Lower leg skin (tissue), 4 donors: ENCODE measurements at regions not wholly inside any gene's neighbourhood (a gene's known extent, or its start where the extent isn't known, plus 50 kb on each side); places are given as distances from the start of the nearest gene placed in this dataset.

ENCODE experiments used
- DNase-seq, 2 donors: peaks; one replicate each; pipeline ENCODE4 v3.0.0-alpha.2; 2019; ENCODE audit warnings: low spot score in 2 of 2
- H3K4me3 ChIP-seq: fragments of 200-600 bp; sonication (generic); 2 replicates; pipeline ENCODE4 v1.5.1; 2017; ENCODE audit warnings: mild to moderate bottlenecking, low read depth; ENCODE audit not compliant: poor library complexity, severe bottlenecking
- POLR2A ChIP-seq, 2 donors: fragments of 450-650 bp; IDR thresholded peaks; one replicate each; pipeline ENCODE4 v1.6.1; 2016 to 2017; ENCODE audit warnings: antibody characterized with exemption in 2 of 2, mild to moderate bottlenecking in 1 of 2, moderate library complexity in 1 of 2
- WGBS, 2 donors: methylation state at CpG; one replicate each; pipeline ENCODE4 v1.1.5; 2018; 5-methylcytosine and 5-hydroxymethylcytosine counted together
- intact Hi-C: fragments of 100-400 bp; cut with DNase I; formaldehyde crosslinking; loops from one replicate; pipeline ENCODE4 v1.15.0; 2023; ENCODE audit warnings: low total_unique reads
- TF ChIP-seq, protein P1 (sequence below), 3 donors: fragments of 450-650 bp; IDR thresholded peaks; one replicate each; pipeline ENCODE4 v1.5.1; 2016; ENCODE audit warnings: antibody characterized with exemption in 3 of 3, mild to moderate bottlenecking in 3 of 3, moderate library complexity in 2 of 3

DNA sequence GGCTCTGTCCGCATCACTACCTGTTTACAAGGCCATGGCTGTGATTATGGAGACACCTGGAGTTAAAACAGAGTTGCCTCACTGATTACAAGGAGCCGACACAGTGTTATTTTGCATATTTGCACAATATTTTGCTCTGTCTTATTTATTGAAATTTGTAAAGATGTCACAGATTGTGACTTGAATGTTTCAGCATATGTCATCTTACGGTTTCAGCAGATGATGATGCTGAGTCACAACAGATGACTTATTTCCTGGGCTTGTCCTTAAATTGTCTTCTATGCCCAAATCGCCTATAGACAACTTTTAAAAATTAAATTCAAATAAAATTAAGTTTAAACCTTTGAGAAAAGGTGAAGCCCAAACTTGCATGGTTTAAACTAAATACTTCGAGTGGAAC lies 87.1 kb upstream of the INPP4B start:
- no peak for DNase-seq
- no peak for TF ChIP-seq POLR2A (IDR thresholded peaks at IDR 0.05)
- TF ChIP-seq, protein P1, sequence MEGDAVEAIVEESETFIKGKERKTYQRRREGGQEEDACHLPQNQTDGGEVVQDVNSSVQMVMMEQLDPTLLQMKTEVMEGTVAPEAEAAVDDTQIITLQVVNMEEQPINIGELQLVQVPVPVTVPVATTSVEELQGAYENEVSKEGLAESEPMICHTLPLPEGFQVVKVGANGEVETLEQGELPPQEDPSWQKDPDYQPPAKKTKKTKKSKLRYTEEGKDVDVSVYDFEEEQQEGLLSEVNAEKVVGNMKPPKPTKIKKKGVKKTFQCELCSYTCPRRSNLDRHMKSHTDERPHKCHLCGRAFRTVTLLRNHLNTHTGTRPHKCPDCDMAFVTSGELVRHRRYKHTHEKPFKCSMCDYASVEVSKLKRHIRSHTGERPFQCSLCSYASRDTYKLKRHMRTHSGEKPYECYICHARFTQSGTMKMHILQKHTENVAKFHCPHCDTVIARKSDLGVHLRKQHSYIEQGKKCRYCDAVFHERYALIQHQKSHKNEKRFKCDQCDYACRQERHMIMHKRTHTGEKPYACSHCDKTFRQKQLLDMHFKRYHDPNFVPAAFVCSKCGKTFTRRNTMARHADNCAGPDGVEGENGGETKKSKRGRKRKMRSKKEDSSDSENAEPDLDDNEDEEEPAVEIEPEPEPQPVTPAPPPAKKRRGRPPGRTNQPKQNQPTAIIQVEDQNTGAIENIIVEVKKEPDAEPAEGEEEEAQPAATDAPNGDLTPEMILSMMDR (IDR thresholded peaks at IDR 0.05): no peak
- intact Hi-C loops: no loop called here
- H3K4me3 ChIP-seq: no peak overlapping the region
- WGBS, 2 donors: 72 to 77% methylated on average over 5 of the region's 5 CpGs

DNA sequence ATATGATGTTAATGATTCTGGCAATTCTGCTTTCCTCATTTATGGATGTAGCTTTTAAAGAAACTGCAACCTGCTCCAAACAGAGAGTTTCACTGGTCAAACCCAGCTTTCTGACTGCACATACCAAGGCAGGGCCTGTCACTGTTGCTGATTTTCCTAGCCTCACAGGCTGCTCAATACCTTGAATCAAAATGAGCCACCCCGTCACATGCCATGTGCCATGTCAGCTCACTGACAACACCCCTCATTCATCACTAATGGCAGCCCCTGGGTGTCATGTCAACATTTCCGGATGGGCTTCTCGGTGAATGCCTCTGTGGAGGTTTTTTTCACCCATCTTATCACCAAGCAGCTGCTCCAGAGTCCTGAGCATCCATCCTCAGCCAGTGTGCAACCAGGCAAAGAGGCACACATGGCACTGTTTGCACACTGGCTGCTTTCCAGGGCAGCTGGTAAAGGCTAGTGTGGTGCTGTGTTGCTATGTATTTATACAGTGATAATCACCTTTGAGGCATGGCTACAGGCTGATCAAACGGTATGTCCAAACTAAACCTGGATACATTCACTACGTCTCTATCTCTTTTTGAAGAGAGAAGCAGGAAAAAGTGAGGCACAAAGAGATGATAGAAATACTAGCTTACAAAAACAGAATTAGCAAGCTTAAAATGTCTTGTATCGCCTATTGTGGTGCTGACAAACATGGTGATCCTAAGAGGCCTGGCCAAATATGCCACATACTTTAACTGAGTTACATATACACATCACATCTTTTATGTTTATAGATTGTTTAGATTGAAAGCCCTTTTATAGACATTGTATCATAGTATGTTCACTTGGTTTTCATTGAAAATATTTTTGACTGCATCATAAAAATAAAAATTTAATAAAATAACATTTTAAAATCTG lies 94.6 kb upstream of the INPP4B start:
- WGBS, 2 donors: 77 to 81% methylated on average over 6 of the region's 6 CpGs
- no peak for TF ChIP-seq POLR2A (IDR thresholded peaks at IDR 0.05)
- TF ChIP-seq, protein P1 (IDR thresholded peaks at IDR 0.05): no peak
- DNase-seq: no peak
- H3K4me3 ChIP-seq: no peak overlapping the region
- intact Hi-C loops: no loop called here

DNA sequence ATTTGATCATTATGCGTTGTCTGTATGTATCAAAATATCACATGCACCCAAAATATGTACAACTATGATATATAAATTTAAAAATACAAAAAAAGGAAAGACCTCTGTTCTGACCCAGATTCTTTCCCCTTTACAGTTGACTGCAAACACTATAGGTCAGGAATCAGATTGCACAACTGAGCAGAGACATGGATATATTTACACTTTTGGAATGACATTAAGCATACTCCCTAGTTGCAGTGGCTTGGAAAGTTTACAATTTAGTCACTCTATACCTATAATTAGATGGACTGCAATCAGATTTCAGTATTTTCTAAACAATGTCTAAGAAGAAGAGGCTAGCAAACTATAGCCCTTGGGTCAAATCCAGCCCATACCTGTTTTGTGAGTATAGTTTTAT lies 98.5 kb upstream of the INPP4B start:
- intact Hi-C loops: no loop called here
- no peak overlapping the region for H3K4me3 ChIP-seq
- TF ChIP-seq, protein P1 (IDR thresholded peaks at IDR 0.05): no peak
- no peak for TF ChIP-seq POLR2A (IDR thresholded peaks at IDR 0.05)
- 79 to 87% methylated on average over 1 of the region's 1 CpG for WGBS, 2 donors
- DNase-seq: no peak

DNA sequence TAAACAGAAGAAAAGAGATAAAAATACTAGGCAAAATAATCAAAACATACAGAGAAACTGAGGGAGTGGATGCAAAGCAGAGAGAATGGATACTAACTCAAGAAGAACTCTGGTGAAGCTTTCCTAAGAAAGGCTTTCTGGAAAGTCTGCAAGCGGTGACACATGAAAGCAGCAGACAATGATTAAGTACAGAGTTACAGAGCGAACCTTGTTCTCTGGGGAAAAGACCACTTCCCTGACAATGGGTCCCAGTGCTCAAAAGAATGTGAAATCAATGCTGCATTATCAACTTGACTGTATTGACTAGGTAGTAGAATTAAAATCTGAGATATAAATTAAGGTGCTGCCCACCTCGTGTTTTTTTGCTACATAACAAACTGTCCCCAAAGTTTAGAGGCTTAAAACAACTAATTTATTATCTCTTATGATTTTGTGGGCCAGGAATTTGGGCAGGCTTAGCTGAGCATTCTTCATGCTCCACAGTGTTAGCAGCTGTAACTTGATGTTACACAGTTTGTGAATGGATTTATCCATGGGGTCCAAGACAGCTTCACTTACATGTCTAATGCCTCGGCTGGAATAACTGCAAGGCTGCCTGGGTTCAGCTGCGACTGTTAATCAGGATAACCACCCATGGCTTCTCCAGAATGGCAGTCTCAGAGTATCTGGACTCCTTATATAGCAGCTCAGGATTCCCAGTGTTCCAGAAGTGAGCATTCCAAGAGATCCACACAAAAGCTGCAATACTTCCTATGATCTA lies 106.9 kb upstream of the INPP4B start:
- DNase-seq: no peak
- TF ChIP-seq POLR2A (IDR thresholded peaks at IDR 0.05): no peak
- TF ChIP-seq, protein P1 (IDR thresholded peaks at IDR 0.05): no peak
- WGBS, 2 donors: 70 to 71% methylated on average over 5 of the region's 5 CpGs
- H3K4me3 ChIP-seq: no peak overlapping the region
- intact Hi-C loops: no loop called here

DNA sequence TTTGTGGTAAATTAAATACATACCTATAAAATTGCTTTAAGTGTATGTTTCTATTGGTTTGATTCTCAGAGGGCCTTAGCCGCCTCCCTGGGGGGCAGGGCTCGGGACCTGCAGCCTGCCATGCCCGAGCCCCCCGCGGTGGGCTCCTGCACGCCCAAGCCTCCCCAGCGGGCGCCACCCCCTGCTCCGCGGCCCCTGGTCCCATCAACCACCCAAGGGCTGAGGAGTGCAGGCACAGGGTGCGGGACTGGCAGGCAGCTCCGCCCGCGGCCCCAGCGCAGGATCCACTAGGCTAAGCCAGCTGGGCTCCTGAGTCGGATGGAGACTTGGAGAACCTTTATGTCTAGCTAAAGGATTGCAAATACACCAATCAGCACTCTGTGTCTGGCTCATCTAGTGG lies 108.3 kb upstream of the INPP4B start:
- no peak overlapping the region for H3K4me3 ChIP-seq
- no peak for DNase-seq
- TF ChIP-seq POLR2A (IDR thresholded peaks at IDR 0.05): no peak
- TF ChIP-seq, protein P1 (IDR thresholded peaks at IDR 0.05): no peak
- 95% methylated on average over 16 of the region's 16 CpGs for WGBS, 2 donors
- intact Hi-C loops: no loop called here
